Natural killer cell (primary cell): ENCODE measurements at regions not wholly inside any gene's neighbourhood (a gene's known extent, or its start where the extent isn't known, plus 50 kb on each side); places are given as distances from the start of the nearest gene placed in this dataset.

ENCODE experiments used
- ATAC-seq, 3 donors: fragments of 150-1000 bp in 2 of 3; fragments of 200-7000 bp in 1 of 3; cut with Tn5 transposase; 1 replicate in 1 of 3; 2 replicates in 2 of 3; pipeline ENCODE4 v1.10.0; 2021; ENCODE audit warnings: mild to moderate bottlenecking in 2 of 3, moderate library complexity in 2 of 3
- DNase-seq, 2 donors: peaks; one replicate each; pipeline versions ENCODE4 v3.0.0 to v3.0.0-alpha.2; 2013 to 2021; ENCODE audit warnings: mixed read lengths in 1 of 2
- H3K27ac ChIP-seq: one replicate; pipeline ENCODE4 v1.5.1; 2013; ENCODE audit warnings: mild to moderate bottlenecking, low read length
- H3K27me3 ChIP-seq: one replicate; pipeline ENCODE4 v1.6.1; 2013; ENCODE audit warnings: low read length; ENCODE audit not compliant: control insufficient read depth, insufficient read depth
- H3K36me3 ChIP-seq: one replicate; pipeline ENCODE4 v1.6.1; 2013; ENCODE audit warnings: low read length; ENCODE audit not compliant: control insufficient read depth, insufficient read depth
- H3K4me1 ChIP-seq: one replicate; pipeline ENCODE4 v1.6.1; 2013; ENCODE audit warnings: low read length; ENCODE audit not compliant: control insufficient read depth, insufficient read depth
- H3K4me3 ChIP-seq: one replicate; pipeline ENCODE4 v1.5.1; 2013; ENCODE audit warnings: low read length
- H3K9me3 ChIP-seq: one replicate; pipeline ENCODE4 v1.6.1; 2013; ENCODE audit warnings: low read length; ENCODE audit not compliant: control insufficient read depth, insufficient read depth
- H3K27ac Mint-ChIP-seq, 2 donors: one replicate each; pipeline ENCODE4 v1.8.0; 2022; ENCODE audit warnings: mild to moderate bottlenecking in 2 of 2, mixed read lengths in 2 of 2, moderate library complexity in 1 of 2
- H3K27me3 Mint-ChIP-seq, 2 donors: one replicate each; pipeline ENCODE4 v1.8.0; 2022; ENCODE audit warnings: low read depth in 2 of 2, mixed read lengths in 2 of 2
- H3K36me3 Mint-ChIP-seq: one replicate; pipeline ENCODE4 v1.8.0; 2022; ENCODE audit warnings: mixed read lengths
- H3K4me1 Mint-ChIP-seq, 2 donors: one replicate each; pipeline ENCODE4 v1.8.0; 2022; ENCODE audit warnings: mixed read lengths in 2 of 2
- H3K4me3 Mint-ChIP-seq: one replicate; pipeline ENCODE4 v1.8.0; 2022; ENCODE audit warnings: mild to moderate bottlenecking, moderate library complexity, mixed read lengths
- H3K9me3 Mint-ChIP-seq, 2 donors: one replicate each; pipeline ENCODE4 v1.8.0; 2022; ENCODE audit warnings: mixed read lengths in 2 of 2
- WGBS: methylation state at CpG from one replicate; pipeline ENCODE4 v1.1.7; 2013; ENCODE audit warnings: missing lambda C conversion rate; ENCODE audit not compliant: insufficient coverage; 5-methylcytosine and 5-hydroxymethylcytosine counted together
- intact Hi-C: fragments of 100-400 bp; cut with micrococcal nuclease; formaldehyde crosslinking; loops from one replicate; pipeline ENCODE4 v1.14.2; 2022
- TF ChIP-seq, protein P1 (sequence below): fragments of 200-600 bp; IDR thresholded peaks from one replicate; pipeline ENCODE4 v1.8.0; 2022; ENCODE audit warnings: antibody characterized with exemption

- Mint-ChIP-seq H3K36me3 (no peaks in the 10 kb centered on the region), H3K4me3 (no peak overlapping the region), H3K9me3 (no peaks in the 10 kb centered on the region), H3K27ac (no peak overlapping the region), H3K27me3 (no peaks in the 10 kb centered on the region), H3K4me1 (no peaks in the 10 kb centered on the region)
- H3K9me3 ChIP-seq = no peaks in the 10 kb centered on the region
- H3K4me1 ChIP-seq = no peaks in the 10 kb centered on the region
- no peak overlapping the region for H3K27ac ChIP-seq
- TF ChIP-seq, protein P1, sequence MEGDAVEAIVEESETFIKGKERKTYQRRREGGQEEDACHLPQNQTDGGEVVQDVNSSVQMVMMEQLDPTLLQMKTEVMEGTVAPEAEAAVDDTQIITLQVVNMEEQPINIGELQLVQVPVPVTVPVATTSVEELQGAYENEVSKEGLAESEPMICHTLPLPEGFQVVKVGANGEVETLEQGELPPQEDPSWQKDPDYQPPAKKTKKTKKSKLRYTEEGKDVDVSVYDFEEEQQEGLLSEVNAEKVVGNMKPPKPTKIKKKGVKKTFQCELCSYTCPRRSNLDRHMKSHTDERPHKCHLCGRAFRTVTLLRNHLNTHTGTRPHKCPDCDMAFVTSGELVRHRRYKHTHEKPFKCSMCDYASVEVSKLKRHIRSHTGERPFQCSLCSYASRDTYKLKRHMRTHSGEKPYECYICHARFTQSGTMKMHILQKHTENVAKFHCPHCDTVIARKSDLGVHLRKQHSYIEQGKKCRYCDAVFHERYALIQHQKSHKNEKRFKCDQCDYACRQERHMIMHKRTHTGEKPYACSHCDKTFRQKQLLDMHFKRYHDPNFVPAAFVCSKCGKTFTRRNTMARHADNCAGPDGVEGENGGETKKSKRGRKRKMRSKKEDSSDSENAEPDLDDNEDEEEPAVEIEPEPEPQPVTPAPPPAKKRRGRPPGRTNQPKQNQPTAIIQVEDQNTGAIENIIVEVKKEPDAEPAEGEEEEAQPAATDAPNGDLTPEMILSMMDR = no peak
- no peaks in the 10 kb centered on the region for H3K27me3 ChIP-seq
- no peak overlapping the region for H3K4me3 ChIP-seq
- DNase-seq = no peak
- intact Hi-C loops = no loop called here
- no peaks in the 10 kb centered on the region for H3K36me3 ChIP-seq
- no CpG with 5 or more reads among the region's 2 CpGs for WGBS
- no peak for ATAC-seq
Observed at GRCh38 chr4:25567253-25567652, 88.4 kb upstream of the SLC34A2 start.

GRCh38 chr4:25569716-25570115, 85.9 kb upstream of the SLC34A2 start:
- intact Hi-C loops = no loop called here
- Mint-ChIP-seq H3K36me3 (no peaks in the 10 kb centered on the region), H3K4me3 (no peak overlapping the region), H3K4me1 (no peaks in the 10 kb centered on the region), H3K9me3 (no peaks in the 10 kb centered on the region), H3K27ac (no peak overlapping the region), H3K27me3 (no peaks in the 10 kb centered on the region)
- H3K4me3 ChIP-seq = no peak overlapping the region
- 91% methylated on average over 6 of the region's 6 CpGs for WGBS
- TF ChIP-seq, protein P1 = no peak
- DNase-seq (no peak), ATAC-seq (no peak)
- H3K4me1 ChIP-seq = no peaks in the 10 kb centered on the region
- no peaks in the 10 kb centered on the region for H3K36me3 ChIP-seq
- no peaks in the 10 kb centered on the region for H3K27me3 ChIP-seq
- H3K9me3 ChIP-seq = no peaks in the 10 kb centered on the region
- no peak overlapping the region for H3K27ac ChIP-seq

GRCh38 chr4:25575611-25576010, 80.0 kb upstream of the SLC34A2 start:
- H3K4me1 ChIP-seq = no peaks in the 10 kb centered on the region
- H3K4me1 Mint-ChIP-seq = no peaks in the 10 kb centered on the region
- H3K4me3 Mint-ChIP-seq = no peak overlapping the region
- no peak overlapping the region for H3K27ac ChIP-seq
- TF ChIP-seq, protein P1 = no peak
- H3K36me3 Mint-ChIP-seq = no peaks in the 10 kb centered on the region
- WGBS = 84% methylated on average over 2 of the region's 2 CpGs
- no peaks in the 10 kb centered on the region for H3K9me3 ChIP-seq
- peaks cover 0 to 3% of the 10 kb centered on the region in 2 donors for H3K27me3 Mint-ChIP-seq
- intact Hi-C loops = no loop called here
- H3K4me3 ChIP-seq = no peak overlapping the region
- H3K36me3 ChIP-seq = no peaks in the 10 kb centered on the region
- no peak for DNase-seq
- no peak overlapping the region for H3K27ac Mint-ChIP-seq
- no peaks in the 10 kb centered on the region for H3K27me3 ChIP-seq
- no peak for ATAC-seq
- H3K9me3 Mint-ChIP-seq = no peaks in the 10 kb centered on the region

GRCh38 chr4:25578432-25578831, 77.2 kb upstream of the SLC34A2 start:
- Mint-ChIP-seq H3K4me3 (no peak overlapping the region), H3K9me3 (no peaks in the 10 kb centered on the region), H3K36me3 (no peaks in the 10 kb centered on the region), H3K27me3 (peaks cover 0 to 3% of the 10 kb centered on the region in 2 donors), H3K27ac (no peak overlapping the region), H3K4me1 (no peaks in the 10 kb centered on the region)
- intact Hi-C loops = no loop called here
- WGBS = 78% methylated on average over 1 of the region's 2 CpGs
- no peaks in the 10 kb centered on the region for H3K4me1 ChIP-seq
- H3K36me3 ChIP-seq = no peaks in the 10 kb centered on the region
- H3K4me3 ChIP-seq = no peak overlapping the region
- ATAC-seq (no peak), DNase-seq (no peak)
- H3K9me3 ChIP-seq = no peaks in the 10 kb centered on the region
- no peak overlapping the region for H3K27ac ChIP-seq
- H3K27me3 ChIP-seq = no peaks in the 10 kb centered on the region
- TF ChIP-seq, protein P1 = no peak
